GM13976 (cell line): ENCODE measurements at regions not wholly inside any gene's neighbourhood (a gene's known extent, or its start where the extent isn't known, plus 50 kb on each side); places are given as distances from the start of the nearest gene placed in this dataset.

Source experiments
- DNase-seq: peaks from one replicate; pipeline ENCODE4 v3.0.0; 2012; ENCODE audit warnings: low spot score
- CTCF ChIP-seq: IDR thresholded peaks from 2 replicates; pipeline ENCODE4 v1.5.1; 2012; ENCODE audit warnings: borderline replicate concordance, mild to moderate bottlenecking; ENCODE audit not compliant: insufficient read depth; ENCODE audit errors: extremely low read depth, missing control alignments, control extremely low read depth
- in situ Hi-C: fragments of 300-500 bp; cut with MboI; formaldehyde crosslinking; loops from one replicate; pipeline ENCODE4 v1.12.0; 2022; ENCODE audit warnings: low sequenced_read_pairs, mixed read lengths, inconsistent platforms; ENCODE audit not compliant: unreplicated experiment

GRCh38 chr20:12649234-12649633 lies 359.5 kb upstream of the SPTLC3 start:
- in situ Hi-C loops, result no loop called here
- no peak for TF ChIP-seq CTCF

GRCh38 chr20:12653642-12654041 lies 355.1 kb upstream of the SPTLC3 start:
- DNase-seq, result no peak
- in situ Hi-C loops, result no loop called here
- no peak for TF ChIP-seq CTCF

More at GRCh38 chr20:12649234-12649633, 359.5 kb upstream of the SPTLC3 start:
- DNase-seq, result no peak

- no peak for TF ChIP-seq CTCF
- in situ Hi-C loops, result no loop called here
- DNase-seq, result no peak
These were observed 348.8 kb upstream of the SPTLC3 start for GRCh38 chr20:12659942-12660341.

GRCh38 chr20:12660918-12661317 lies 347.9 kb upstream of the SPTLC3 start:
- DNase-seq, result no peak
- in situ Hi-C loops, result no loop called here
- no peak for TF ChIP-seq CTCF

GRCh38 chr20:12670301-12670700 lies 338.5 kb upstream of the SPTLC3 start:
- no peak for TF ChIP-seq CTCF
- DNase-seq, result no peak
- in situ Hi-C loops, result no loop called here

GRCh38 chr20:12673352-12673751 lies 335.4 kb upstream of the SPTLC3 start:
- TF ChIP-seq CTCF, result no peak
- in situ Hi-C loops, result no loop called here
- no peak for DNase-seq

GRCh38 chr20:12677925-12678324 lies 330.8 kb upstream of the SPTLC3 start:
- in situ Hi-C loops, result no loop called here
- no peak for DNase-seq
- no peak for TF ChIP-seq CTCF
